ENCODE measurements at regions not wholly inside any gene's neighbourhood (a gene's known extent, or its start where the extent isn't known, plus 50 kb on each side); places are given as distances from the start of the nearest gene placed in this dataset.

DNA sequence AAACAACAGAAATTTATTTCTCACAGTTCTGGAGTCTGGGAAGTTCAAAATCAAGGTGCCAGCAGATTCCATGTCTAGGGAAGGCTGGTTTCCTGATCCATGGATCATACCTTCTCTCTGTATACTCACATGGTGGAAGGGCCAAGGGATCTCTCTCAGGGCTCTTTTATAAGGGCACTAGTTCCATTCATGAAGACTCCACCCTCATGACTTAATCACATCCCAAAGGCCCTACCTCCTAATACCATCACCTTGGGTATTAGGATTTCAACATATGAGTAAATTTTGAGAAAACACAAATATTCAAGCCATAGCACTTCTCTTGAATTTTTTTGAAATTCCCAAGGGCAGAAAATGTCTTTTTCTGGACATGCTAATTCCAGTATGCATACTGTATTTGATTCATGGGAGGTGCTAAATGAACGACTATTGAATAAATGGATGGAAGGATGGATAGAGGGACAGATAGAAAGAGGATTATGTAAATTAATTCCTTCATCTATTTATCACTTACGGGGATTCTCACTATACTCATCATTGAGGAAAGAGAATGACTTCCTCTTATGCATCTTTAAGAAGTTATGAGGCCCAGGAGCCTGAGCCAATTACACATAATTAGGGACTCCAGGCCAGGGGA is 182.8 kb downstream of the NRIP1 start:
- TF ChIP-seq POLR2A (IDR thresholded peaks at IDR 0.05; ENCODE audit: low read depth, low read length) (no peak), TAF1 (IDR thresholded peaks at IDR 0.05; ENCODE audit: borderline replicate concordance, low read depth, low read length) (no peak), POLR2AphosphoS5 (IDR thresholded peaks at IDR 0.05; ENCODE audit: low read depth, low read length) (no peak)
